ENCODE measurements at regions not wholly inside any gene's neighbourhood (a gene's known extent, or its start where the extent isn't known, plus 50 kb on each side); places are given as distances from the start of the nearest gene placed in this dataset.

- DNase-seq (ENCODE audit: low read depth, low spot score): no peak
Observed at GRCh38 chr12:29882846-29883245, 99.1 kb upstream of the TMTC1 start.

GRCh38 chr12:29880987-29881386 lies 97.2 kb upstream of the TMTC1 start:
- DNase-seq (ENCODE audit: low read depth, low spot score): no peak

GRCh38 chr12:29879606-29880308 lies 96.0 kb upstream of the TMTC1 start:
- no peak for DNase-seq (ENCODE audit: low read depth, low spot score)

DNA sequence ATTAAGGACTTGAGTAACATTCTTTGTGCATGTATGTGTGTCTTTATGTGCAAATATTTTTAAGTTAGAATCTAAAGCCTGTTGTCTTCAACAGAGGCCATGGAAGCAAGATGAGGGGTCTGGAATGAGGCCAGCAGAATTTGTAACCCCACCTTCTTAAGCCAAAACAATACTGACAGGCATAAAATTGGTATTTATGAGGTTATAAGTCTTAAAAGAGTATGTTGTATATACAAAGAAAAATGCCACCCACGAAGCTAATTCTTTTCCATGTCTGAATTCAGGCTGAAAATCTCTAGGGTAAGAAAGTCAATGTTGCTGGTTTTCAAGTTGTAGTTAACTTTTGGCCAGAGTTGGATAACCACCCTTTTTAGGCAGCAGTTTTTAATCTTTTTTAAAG lies 86.2 kb upstream of the TMTC1 start:
- no peak for DNase-seq (ENCODE audit: low read depth, low spot score)

GRCh38 chr12:29867823-29868222 lies 84.1 kb upstream of the TMTC1 start:
- no peak for DNase-seq (ENCODE audit: low read depth, low spot score)

DNA sequence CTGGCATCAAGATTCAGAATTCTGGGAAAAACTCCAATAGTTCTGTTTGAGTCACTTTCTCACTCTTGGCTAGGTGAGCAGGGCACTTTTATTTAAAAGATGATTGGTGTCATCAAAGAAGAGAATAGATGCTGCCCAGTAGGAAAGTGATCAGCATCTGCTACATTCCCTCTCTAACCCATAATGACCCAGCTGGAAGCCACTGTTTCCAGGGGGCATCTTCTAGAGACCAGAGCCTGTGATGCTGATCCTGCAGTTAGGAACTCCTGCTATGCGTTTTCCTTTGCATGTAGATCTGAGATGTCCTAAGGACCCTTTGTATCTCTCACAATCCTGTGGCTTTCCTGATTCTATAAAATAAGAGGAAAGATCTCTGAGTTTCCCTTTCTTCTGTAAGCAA lies 79.9 kb upstream of the TMTC1 start:
- no peak for DNase-seq (ENCODE audit: low read depth, low spot score)

GRCh38 chr12:29858270-29858786 lies 74.6 kb upstream of the TMTC1 start:
- DNase-seq (ENCODE audit: low read depth, low spot score): no peak

DNA sequence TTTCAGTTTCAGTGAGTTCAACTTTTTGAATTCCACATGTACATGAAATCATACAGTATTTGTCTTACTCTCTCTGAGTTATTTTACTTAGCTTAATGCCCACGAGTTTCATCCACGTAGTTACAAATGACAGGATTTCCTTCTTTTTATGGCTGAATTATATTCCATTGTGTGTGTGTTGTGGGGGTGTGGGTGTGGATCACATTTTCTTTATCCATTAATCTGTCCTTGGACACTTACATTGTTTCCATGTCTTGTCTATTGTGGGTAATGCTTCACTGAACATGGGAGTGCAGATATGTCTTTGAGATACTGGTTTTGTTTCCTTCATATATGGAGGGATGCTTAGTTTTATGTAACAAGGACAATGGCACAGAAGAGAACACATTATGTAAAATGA lies 63.5 kb upstream of the TMTC1 start:
- no peak for DNase-seq (ENCODE audit: low read depth, low spot score)

- no peak for DNase-seq (ENCODE audit: low read depth, low spot score)
Observed at GRCh38 chr12:29844667-29845066, 60.9 kb upstream of the TMTC1 start.

- DNase-seq (ENCODE audit: low read depth, low spot score): no peak
Observed at GRCh38 chr12:29843036-29843435, 59.3 kb upstream of the TMTC1 start.

DNA sequence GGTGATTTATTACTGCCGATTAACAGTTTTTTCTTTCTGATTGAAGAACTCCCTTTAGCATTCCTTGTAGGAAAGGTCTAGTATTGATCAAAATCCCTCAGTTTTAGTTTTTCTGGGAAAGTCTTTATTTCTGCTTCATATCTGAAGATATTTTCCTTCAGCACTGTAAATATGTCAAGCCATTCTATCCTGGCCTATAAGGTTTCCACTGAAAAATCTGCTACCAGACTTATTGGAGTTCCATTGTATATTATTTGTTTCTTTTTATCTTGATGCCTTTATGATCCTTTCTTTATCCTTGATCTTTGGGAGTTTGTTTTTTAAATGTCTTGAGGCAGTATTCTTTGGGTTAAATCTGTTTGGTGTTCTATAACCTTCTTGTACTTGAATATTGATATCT lies 55.0 kb upstream of the TMTC1 start:
- DNase-seq (ENCODE audit: low read depth, low spot score): no peak

Measured in brain pericyte (primary cell).